GM10266 (cell line): ENCODE measurements at regions not wholly inside any gene's neighbourhood (a gene's known extent, or its start where the extent isn't known, plus 50 kb on each side); places are given as distances from the start of the nearest gene placed in this dataset.

ENCODE experiments used
- DNase-seq: peaks from one replicate; pipeline ENCODE4 v3.0.0; 2012; ENCODE audit errors: extremely low spot score
- TF ChIP-seq, protein P1 (sequence below): IDR thresholded peaks from 2 replicates; pipeline ENCODE4 v1.5.1; 2012; ENCODE audit warnings: mild to moderate bottlenecking, low read depth; ENCODE audit not compliant: control insufficient read depth, insufficient read depth; ENCODE audit errors: missing control alignments

DNA sequence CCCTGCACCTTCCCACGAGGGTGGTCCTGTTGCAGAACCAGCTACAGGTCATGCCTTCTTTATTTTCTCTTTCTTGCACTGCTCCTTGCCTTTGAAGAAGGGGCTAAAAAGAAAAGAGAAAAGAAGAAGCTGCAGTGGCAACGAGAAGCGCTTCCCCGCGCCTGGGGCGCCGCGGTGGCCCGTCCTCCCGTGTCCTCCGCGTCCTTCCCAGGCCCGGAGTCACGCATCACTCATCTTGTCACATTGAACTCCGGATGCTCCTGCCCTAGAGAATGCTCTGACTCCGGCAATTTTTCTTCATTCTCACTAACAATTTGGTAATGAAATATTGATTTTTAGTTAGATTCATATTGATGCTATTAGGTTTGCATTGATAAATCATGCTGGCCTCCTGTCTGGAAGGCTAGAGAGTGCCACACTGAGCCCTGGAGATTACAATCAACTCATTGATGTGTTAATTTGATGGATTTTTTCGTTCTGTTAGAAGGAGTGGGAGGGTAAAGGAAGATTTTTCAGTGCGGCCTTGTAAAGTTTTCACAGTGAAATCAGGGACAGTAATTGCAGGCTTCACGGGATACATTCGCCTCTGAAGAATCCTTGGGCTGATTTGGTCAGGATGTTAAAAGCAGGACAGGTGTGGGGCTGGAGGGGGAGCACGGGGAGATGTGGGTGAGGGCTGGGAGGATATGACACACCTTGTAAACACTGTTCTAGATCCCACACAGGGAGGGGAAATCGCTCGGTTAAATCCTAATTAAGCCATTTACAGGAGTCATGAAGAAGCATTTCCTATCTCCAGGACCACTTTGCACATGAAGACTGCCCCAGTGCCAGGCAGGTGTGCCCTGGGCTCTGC lies 349.3 kb downstream of the ZNF516 start:
- TF ChIP-seq, protein P1, sequence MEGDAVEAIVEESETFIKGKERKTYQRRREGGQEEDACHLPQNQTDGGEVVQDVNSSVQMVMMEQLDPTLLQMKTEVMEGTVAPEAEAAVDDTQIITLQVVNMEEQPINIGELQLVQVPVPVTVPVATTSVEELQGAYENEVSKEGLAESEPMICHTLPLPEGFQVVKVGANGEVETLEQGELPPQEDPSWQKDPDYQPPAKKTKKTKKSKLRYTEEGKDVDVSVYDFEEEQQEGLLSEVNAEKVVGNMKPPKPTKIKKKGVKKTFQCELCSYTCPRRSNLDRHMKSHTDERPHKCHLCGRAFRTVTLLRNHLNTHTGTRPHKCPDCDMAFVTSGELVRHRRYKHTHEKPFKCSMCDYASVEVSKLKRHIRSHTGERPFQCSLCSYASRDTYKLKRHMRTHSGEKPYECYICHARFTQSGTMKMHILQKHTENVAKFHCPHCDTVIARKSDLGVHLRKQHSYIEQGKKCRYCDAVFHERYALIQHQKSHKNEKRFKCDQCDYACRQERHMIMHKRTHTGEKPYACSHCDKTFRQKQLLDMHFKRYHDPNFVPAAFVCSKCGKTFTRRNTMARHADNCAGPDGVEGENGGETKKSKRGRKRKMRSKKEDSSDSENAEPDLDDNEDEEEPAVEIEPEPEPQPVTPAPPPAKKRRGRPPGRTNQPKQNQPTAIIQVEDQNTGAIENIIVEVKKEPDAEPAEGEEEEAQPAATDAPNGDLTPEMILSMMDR, result no peak
- no peak for DNase-seq

DNA sequence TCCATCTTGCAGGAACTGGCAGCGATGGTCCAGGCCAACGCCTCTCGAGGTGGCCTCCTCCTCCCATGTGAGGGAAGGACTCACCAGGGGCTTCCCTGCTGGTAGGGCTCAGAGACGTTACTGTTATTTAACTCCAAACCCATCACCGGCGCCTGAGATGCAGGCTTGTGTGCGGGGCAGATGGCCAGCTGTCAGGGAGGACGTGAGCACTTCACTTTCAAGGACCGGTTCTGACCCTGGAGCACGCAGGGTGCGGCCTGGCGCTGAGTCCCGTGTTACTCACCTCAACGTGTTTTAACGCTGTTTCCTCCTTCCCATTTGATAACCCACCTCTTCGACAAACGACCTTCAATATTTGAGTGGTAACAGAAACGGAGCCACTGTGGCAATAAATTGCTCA lies 350.2 kb downstream of the ZNF516 start:
- TF ChIP-seq, protein P1, result no peak
- no peak for DNase-seq

DNA sequence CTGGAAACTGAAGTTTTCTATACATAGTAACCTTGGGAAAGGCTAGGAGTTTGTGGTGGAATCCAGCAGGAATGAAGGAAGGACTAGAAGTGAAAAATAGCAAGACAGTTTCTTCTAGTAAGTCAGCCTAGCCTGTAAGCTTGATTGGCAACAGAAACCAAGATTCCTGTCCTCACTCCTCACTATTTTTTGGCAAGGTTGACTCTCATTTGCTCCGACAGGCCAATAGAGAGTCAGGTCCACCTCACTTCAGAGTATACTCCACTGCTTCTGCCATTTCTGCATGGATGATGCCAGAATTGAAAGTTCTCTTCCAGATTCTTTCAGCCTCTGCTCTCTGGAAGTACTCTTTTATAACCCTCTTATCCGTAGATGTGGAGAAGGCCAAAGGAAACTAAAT lies 352.4 kb downstream of the ZNF516 start:
- TF ChIP-seq, protein P1, result no peak
- DNase-seq, result no peak

DNA sequence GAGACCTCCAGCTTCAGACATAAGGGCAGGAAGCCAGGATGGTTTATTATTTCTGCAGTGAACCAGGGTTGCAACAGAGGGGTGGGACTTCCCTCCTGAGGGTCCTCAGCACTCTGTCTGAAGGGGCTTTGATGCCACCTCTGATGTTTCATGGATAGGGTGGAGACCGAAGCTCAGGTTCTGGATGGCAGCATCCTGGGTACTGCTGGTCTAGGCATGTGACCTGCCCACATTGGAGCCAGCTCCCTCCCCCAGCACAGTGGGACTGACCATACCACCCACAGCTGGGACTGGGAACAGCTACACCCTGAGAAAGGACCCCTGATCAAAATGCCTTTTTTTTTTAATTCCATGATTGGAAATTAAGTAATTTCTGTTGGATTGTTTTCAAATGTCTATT lies 355.2 kb downstream of the ZNF516 start:
- TF ChIP-seq, protein P1, result no peak
- DNase-seq, result no peak

DNA sequence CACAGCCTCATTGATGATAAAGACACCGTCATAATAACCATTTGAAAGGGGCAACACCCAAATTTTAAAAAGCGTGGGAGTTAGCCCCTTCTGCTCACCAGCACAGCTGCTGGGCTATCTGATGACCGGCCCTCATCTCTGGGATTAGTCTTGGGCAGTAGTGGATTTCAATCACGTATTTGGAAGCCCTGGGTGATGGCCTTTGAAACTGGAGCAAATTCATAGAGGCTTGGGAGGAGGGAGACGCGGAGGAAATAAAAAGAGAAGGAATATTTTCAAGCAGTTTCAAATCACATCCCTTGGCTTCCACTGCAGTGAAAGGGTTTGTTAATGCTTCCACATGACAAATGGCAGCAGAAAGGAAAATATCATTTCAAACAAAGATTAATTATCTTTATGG lies 357.8 kb downstream of the ZNF516 start:
- TF ChIP-seq, protein P1, result no peak
- no peak for DNase-seq

DNA sequence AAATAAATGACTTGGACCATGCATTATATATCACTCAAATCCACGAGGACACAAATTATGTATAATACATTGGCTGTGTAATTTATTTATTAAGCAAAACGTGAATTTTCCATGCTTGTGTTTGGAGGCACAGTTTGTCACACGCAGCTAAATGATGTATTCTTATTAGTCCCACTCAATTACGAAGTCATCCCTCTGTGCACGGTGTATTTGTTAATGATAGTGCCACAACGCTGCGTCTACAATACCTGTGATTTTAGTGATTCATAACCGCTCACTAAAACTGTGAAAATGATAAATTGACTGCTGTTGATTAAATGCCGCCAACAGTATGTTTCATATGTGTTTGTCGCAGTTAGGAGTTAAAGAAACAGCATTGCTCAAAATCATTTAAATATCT lies 358.3 kb downstream of the ZNF516 start:
- no peak for DNase-seq
- TF ChIP-seq, protein P1, result no peak

DNA sequence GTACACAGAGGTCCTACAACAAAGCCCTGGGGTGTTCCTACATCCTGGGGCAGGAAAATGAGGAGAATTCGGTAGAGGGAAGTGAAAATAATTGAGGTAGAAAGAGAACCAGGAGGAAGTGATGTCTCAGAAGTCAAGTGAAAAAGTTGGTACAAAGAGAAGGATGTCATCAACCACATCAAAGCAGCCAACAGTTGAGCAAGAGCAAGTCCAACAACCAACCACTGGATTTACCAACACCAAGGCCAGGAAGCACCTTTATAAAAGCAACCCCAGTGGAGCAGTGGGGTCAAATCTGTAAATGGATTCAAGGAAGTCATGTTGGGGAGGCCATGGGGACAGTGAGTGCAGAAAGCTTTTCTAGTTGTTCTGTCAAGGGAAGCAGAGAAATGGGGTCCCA lies 360.4 kb downstream of the ZNF516 start:
- TF ChIP-seq, protein P1, result no peak
- no peak for DNase-seq
